ENCODE measurements at regions not wholly inside any gene's neighbourhood (a gene's known extent, or its start where the extent isn't known, plus 50 kb on each side); places are given as distances from the start of the nearest gene placed in this dataset.

GRCh38 chr9:108567571-108567970 is 288.2 kb downstream of the ACTL7B start:
- TF ChIP-seq CTCF (conservative IDR thresholded peaks at IDR 0.05; ENCODE audit: low read depth, low read length): no peak

DNA sequence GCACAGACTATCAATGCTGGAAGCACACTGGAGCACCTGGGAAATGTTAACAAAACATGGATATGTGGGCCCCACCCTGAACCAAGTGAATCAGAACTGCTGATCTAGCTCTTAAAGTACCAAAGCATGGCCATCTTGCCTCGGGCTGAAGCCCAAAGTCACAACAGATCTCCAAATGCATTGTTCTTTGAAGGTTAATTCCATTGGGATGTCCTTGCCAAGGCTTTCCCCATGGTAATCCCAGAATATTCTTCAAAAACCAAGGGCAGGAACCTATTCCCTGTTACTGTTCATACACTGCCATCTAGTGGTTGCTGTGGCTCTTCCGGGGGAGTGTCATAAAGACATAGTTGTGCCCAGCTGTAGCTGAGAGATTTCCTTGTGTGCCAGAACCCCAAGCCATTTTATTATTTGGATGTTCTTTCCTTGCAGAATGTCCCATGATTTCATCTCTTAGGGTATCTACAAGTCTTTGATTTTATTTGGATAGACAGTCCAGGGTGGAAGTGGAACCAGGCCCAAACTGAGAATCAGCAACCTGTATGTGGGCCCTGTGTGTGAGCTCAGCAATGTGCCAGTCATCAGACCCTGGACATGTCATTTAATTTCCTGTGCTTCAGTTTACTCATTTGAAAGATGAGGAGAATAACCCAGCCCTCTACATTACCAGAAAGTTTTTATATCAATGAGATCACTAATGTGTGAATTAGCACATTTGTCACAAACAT is 290.0 kb downstream of the ACTL7B start:
- no peaks in the 10 kb centered on the region for H4K20me1 ChIP-seq (ENCODE audit: insufficient read depth)
- H3K36me3 ChIP-seq (ENCODE audit: insufficient read depth): no peaks in the 10 kb centered on the region
- no peak overlapping the region for H3K4me3 ChIP-seq (IDR thresholded peaks at IDR 0.05; ENCODE audit: insufficient read depth, low read depth, low read length)
- no peak overlapping the region for H3K27ac ChIP-seq
- no peaks in the 10 kb centered on the region for H3K27me3 ChIP-seq (ENCODE audit: insufficient read depth, low read depth)
- no peak overlapping the region for H3K4me2 ChIP-seq
- no peak overlapping the region for H2AFZ ChIP-seq (ENCODE audit: low read depth)
- H3K4me1 ChIP-seq (ENCODE audit: low read depth, poor library complexity, severe bottlenecking): no peaks in the 10 kb centered on the region
- no peak overlapping the region for H3K9ac ChIP-seq
- H3K79me2 ChIP-seq (ENCODE audit: insufficient read depth, low read depth): no peaks in the 10 kb centered on the region
- peak; percentile 89 for TF ChIP-seq CTCF (conservative IDR thresholded peaks at IDR 0.05; ENCODE audit: low read depth, low read length)

More at GRCh38 chr9:108567571-108567970, 288.2 kb downstream of the ACTL7B start:
- no peaks in the 10 kb centered on the region for H3K27me3 ChIP-seq (ENCODE audit: insufficient read depth, low read depth)
- H3K79me2 ChIP-seq (ENCODE audit: insufficient read depth, low read depth): no peaks in the 10 kb centered on the region
- no peak overlapping the region for H3K9ac ChIP-seq
- no peak overlapping the region for H2AFZ ChIP-seq (ENCODE audit: low read depth)
- H3K36me3 ChIP-seq (ENCODE audit: insufficient read depth): no peaks in the 10 kb centered on the region
- H4K20me1 ChIP-seq (ENCODE audit: insufficient read depth): no peaks in the 10 kb centered on the region
- no peak overlapping the region for H3K27ac ChIP-seq
- H3K4me1 ChIP-seq (ENCODE audit: low read depth, poor library complexity, severe bottlenecking): no peaks in the 10 kb centered on the region
- H3K4me2 ChIP-seq: no peak overlapping the region
- H3K4me3 ChIP-seq (IDR thresholded peaks at IDR 0.05; ENCODE audit: insufficient read depth, low read depth, low read length): no peak overlapping the region

DNA sequence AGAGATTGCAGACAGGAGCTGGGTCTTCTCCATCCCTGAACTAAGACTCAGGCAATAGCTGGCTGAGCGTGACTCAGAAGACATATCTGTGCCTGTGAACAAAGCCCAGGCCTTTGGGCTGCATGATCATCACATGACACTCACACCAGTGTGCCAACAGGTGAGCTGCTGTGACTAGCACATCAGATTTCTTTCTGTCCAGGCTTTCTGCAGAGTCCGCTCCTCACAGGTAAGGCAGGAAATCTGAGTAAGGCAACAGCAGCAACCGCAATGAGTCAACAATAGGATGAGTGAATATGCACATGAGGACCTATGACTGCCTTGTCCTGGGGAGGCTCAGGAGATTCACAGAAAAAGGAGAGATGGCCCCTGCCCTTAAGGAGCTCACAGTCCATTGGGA is 293.6 kb downstream of the ACTL7B start:
- no peaks in the 10 kb centered on the region for H3K36me3 ChIP-seq (ENCODE audit: insufficient read depth)
- H3K9ac ChIP-seq: no peak overlapping the region
- H2AFZ ChIP-seq (ENCODE audit: low read depth): no peak overlapping the region
- H3K4me1 ChIP-seq (ENCODE audit: low read depth, poor library complexity, severe bottlenecking): no peaks in the 10 kb centered on the region
- H3K79me2 ChIP-seq (ENCODE audit: insufficient read depth, low read depth): no peaks in the 10 kb centered on the region
- no peak overlapping the region for H3K4me2 ChIP-seq
- TF ChIP-seq CTCF (conservative IDR thresholded peaks at IDR 0.05; ENCODE audit: low read depth, low read length): no peak
- no peak overlapping the region for H3K27ac ChIP-seq
- H4K20me1 ChIP-seq (ENCODE audit: insufficient read depth): no peaks in the 10 kb centered on the region
- H3K27me3 ChIP-seq (ENCODE audit: insufficient read depth, low read depth): no peaks in the 10 kb centered on the region
- no peak overlapping the region for H3K4me3 ChIP-seq (IDR thresholded peaks at IDR 0.05; ENCODE audit: insufficient read depth, low read depth, low read length)

DNA sequence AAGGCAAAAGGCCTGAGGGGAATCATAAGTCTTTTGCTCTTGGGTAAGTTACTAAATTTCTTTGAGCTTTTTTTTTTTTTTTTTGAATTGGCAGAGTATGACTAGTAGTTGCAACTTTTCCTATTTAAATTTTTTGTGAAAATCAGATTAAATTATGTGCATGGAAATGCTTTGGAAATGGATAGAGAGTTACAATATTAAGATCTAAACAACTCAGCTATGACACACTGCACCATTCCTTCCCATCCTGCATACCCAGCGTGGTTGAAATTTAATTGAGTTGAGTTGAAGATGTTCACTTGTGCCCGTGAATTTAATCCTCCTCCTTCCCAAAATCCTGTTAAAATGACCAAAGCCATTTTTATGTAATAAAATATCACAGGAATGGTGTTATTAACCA is 296.4 kb downstream of the ACTL7B start:
- TF ChIP-seq CTCF (conservative IDR thresholded peaks at IDR 0.05; ENCODE audit: low read depth, low read length): no peak
- Histone ChIP-seq H3K4me1 (ENCODE audit: low read depth, poor library complexity, severe bottlenecking) (no peaks in the 10 kb centered on the region), H3K36me3 (ENCODE audit: insufficient read depth) (no peaks in the 10 kb centered on the region), H2AFZ (ENCODE audit: low read depth) (no peak overlapping the region), H3K4me2 (no peak overlapping the region), H3K27me3 (ENCODE audit: insufficient read depth, low read depth) (no peaks in the 10 kb centered on the region), H3K79me2 (ENCODE audit: insufficient read depth, low read depth) (no peaks in the 10 kb centered on the region), H3K27ac (no peak overlapping the region), H4K20me1 (ENCODE audit: insufficient read depth) (no peaks in the 10 kb centered on the region), H3K4me3 (IDR thresholded peaks at IDR 0.05; ENCODE audit: insufficient read depth, low read depth, low read length) (no peak overlapping the region), H3K9ac (no peak overlapping the region)

Measured in KMS-11 (cell line).